Stimulated activated CD8-positive, alpha-beta memory T cell treated with anti-CD3 and anti-CD28 coated beads, Interleukin-15, amount 100 ng/mL, for 48 hours (primary cell): ENCODE measurements at regions not wholly inside any gene's neighbourhood (a gene's known extent, or its start where the extent isn't known, plus 50 kb on each side); places are given as distances from the start of the nearest gene placed in this dataset.
"Not testable (repeated sequence)": the region's sequence is repeated elsewhere in the genome, so short reads cannot be mapped to it uniquely, and the experiment has no call there.

ENCODE experiments used
- DNase-seq, 2 donors: peaks; one replicate each; pipeline ENCODE4 v3.0.0-alpha.2; 2020; ENCODE audit warnings: low read depth in 2 of 2

DNA sequence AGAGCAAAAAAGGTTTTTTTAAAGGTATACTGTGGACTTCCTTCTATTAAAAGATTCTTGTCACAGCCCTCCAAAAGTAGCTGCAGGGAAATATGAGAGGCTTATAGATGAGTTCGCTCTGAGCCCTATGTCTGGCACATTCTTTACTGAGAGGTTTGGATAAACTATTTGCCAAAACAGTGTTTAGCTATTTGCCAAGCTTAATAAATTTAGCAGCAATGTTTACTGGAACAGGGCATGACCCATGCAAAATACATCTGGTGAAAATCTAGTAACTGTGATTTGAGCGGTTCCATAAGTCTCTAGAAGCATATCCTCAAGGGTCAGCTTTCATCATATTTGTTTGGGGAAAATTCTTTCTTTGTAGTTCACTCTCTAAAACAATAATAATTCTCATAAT is 1696.7 kb upstream of the PIK3C3 start:
- DNase-seq: no peak

- no peak for DNase-seq
These were observed 1704.8 kb upstream of the PIK3C3 start for GRCh38 chr18:40250236-40250635.

DNA sequence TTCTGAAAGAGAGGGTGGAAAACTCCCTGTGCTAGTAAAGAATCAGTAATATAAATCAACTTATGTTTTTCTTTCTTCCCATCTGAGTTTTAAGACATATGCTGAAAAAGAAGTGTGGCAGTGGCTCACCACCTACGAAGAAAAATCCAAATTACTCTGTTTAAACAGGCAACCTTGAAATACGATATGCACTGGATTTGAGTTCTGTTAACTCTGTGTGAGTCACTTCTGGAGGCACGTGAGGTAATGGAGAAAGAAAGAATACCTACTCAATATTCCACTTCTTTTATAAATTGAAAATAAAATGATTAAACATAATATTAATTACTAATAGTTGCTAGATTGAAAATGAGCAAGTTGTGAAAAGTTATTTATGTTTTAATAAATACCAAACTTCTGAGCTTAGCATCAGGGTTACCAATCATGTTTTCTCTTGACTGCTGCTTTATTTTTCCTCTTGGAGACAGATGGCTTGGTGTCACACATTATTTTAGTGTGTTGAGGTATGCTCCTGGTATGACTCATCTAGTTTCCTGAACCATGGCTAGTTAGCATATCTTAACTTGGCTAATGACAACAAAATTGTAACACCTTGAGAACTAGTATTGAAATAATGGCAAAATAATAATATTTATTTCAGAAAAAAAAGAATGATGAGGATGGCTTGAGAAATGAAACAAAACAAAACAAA is 1705.5 kb upstream of the PIK3C3 start:
- DNase-seq: no peak

GRCh38 chr18:40245612-40246011 is 1709.4 kb upstream of the PIK3C3 start:
- not testable (repeated sequence) for DNase-seq

- DNase-seq: no peak
These were observed 1711.4 kb upstream of the PIK3C3 start for GRCh38 chr18:40243607-40244006.

DNA sequence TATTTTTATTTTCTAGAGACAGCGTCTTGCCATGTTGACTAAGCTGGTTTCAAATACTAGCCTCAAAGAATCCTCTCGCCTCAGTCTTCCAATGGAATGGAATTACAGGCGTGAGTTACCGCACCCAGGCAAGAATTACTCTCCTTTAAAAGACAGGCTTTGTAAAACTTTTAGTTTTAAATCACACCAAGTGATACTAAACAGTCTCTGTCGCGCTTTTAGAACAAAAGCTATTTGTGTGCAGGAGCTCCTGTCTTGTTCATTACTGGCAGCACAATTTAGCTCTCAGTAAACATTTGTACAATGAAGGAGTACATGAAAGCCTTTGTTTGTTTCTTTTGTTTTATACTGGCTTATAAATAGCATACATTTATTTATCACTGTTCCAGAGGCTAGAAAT is 1719.2 kb upstream of the PIK3C3 start:
- no peak for DNase-seq

GRCh38 chr18:40235323-40235722 is 1719.7 kb upstream of the PIK3C3 start:
- DNase-seq: no peak

DNA sequence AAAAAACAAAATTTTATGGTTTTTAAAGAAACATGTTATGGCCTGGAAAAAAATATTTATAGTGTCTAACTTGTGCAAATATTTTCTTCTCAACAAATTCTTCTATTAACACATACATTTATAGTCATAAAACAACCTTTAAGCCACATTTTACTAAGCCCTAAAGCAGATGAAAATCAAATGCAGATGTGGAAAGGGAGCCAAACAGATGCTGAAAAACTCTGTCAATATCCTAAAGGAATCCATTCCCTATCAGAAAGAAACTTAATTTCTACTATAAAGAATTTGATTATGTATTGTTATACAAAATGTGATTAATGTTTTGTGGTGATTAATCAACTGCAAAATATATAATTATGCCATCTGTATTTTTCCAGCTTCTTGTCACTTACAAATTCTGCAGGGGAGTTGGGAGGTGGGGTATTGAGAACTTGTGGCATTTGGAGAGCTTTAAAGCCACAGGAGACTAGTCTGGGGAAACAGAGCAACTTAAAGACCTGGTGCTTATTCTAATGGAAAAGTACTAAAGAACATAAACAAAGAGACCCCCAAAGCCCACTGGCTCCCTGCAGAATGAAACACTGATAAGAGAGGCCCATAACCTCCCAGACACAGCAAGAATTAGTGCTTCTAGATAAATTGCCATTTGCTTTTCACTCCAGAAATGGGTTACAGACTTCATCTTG is 1721.0 kb upstream of the PIK3C3 start:
- no peak for DNase-seq

DNA sequence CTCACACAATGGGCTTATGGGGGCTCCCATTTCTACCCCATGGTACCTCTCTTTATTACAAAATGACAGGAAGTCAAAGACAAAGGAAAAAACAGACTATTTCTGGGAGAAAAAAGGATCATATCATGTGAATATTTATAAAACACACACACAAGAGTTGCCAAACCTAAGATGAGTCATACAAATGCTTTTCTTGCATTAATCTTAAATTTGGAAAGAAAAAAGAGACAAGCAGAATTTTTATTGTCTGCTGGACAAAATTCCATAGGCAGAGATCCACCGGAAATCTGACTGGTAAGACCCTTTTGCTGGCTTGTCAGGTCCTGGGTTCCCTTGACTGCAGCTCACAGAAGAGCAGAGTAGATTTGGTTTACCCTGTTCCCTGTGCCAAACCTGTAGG is 1732.3 kb upstream of the PIK3C3 start:
- no peak for DNase-seq

- no peak for DNase-seq
These were observed 1738.2 kb upstream of the PIK3C3 start for GRCh38 chr18:40216856-40217255.

GRCh38 chr18:40215979-40216378 is 1739.1 kb upstream of the PIK3C3 start:
- DNase-seq: no peak

DNA sequence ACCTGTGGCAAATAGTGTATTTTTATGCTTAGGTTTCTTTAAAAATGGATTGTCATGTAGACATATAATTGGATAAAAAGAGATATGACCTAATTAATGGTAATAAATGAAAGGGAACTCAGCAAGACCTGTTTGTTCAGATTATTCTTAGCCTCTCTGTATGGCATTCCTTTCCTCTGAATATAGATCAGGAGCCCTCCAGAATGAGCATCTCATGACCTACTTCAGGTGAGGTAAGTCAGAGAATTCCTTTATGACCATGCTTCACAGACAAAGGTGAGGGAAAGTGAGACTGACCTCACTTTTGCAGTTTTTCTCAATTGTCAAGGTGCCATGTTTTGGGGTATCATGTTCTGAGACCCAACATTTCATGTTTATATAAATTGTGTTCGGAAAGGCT is 1744.3 kb upstream of the PIK3C3 start:
- DNase-seq: no peak

DNA sequence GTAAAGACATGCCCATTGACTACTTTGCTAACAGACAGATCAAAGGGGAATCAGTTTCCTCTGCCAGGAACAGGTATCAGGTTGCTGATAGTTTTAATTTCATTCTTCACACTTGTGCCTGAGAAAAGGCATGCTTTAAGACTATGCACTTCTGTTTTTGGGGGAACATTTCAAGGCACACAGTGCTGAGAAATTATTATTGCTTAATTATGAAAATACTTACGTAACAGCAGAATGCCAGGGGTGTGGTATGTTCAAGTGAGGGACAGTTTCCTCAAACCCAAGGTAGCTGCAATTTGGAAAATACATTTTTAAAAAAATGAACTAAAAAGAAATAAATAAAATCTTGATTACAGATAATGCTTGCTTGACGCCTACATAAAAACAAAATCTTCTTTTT is 1746.1 kb upstream of the PIK3C3 start:
- no peak for DNase-seq

- no peak for DNase-seq
These were observed 1757.3 kb upstream of the PIK3C3 start for GRCh38 chr18:40197711-40198110.

DNA sequence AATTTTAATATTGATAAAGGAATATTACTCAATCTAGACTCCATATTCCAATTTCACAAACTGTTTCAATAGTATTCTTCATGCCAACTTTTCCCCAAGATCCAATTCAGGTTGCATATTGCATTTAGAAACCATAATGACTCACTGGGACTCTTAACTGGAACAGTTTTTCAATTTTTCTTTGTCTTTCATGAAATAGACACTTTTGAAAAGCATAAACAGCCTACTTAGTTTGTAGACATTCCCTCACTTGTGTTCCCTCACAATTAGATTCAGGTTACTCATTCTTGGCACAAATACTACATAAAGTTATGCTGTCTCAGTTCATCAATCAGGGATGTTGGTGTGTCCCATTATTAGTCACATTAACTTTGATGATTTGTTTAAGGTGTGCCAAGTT is 1768.4 kb upstream of the PIK3C3 start:
- no peak for DNase-seq

DNA sequence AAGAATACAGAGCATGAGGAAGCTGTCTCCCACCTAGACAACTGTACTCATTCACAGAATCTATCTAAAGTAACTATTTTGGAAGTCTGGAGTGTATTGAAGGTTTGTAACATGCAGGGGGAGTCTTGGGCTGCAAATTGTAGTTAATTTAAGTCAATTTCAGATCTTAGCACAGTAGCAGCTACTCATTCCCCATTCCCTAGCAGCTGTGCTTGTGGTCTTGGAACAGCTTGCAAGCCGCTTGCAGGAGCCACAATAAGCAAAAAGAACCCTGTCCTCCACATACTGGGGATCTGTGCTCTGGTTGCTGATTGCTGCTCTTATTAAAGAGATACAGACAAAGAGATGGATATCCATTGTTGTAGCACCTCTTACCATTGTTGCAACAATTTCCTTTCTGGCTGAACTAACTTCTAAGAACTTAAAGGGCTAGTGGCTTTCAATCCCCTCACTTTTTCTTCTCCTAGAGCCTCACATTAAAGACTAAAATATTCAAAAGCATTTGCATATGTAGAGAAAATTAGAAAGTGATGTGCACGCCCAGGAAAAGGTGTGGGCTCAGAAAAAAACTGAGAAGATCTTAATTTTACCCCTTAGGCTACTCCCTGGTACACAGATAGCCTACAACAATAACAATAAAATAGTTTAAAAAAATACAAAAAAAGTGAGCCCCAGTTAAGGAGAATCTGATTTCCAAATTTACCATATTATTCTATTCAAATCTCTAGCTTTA is 1775.1 kb upstream of the PIK3C3 start:
- DNase-seq: no peak

GRCh38 chr18:40168026-40168425 is 1787.0 kb upstream of the PIK3C3 start:
- DNase-seq: no peak

DNA sequence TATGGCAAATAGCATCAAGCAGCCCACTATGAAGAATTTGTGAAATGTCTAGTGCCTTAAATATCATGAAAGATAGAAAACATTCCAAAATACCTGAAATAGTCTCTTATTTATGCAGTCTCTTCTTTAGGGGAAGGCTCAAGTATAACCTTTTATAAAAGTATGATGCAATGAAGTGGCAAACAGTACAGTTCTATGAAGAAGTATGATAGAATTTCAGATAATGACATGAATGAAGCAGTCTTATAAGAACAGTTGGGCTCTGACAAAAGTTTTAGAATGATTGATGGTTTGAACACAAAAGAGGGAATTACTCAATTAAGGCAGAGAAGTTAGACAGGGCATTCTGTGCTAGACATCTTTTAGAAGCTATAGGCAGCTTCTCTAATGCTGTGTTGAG is 1791.8 kb upstream of the PIK3C3 start:
- no peak for DNase-seq

GRCh38 chr18:40160361-40160760 is 1794.7 kb upstream of the PIK3C3 start:
- DNase-seq: no peak

GRCh38 chr18:40159141-40160017 is 1795.7 kb upstream of the PIK3C3 start:
- no peak for DNase-seq

DNA sequence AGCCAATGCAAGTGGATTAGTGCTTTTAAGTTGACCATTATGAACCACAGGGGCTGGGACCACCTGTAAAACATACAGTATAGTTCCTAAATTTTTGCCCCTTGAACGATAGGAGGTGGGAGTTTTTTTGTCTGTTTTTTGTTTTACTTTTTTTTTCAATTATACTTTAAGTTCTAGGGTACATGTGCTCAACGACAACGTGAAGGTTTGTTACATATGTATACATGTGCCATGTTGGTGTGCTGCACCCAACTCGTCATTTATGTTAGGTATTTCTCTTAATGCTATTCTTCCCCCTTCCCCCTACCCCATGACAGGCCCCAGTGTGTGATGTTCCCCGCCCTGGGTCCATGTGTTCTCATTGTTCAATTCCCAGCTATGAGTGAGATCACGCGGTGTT is 1797.9 kb upstream of the PIK3C3 start:
- DNase-seq: no peak

DNA sequence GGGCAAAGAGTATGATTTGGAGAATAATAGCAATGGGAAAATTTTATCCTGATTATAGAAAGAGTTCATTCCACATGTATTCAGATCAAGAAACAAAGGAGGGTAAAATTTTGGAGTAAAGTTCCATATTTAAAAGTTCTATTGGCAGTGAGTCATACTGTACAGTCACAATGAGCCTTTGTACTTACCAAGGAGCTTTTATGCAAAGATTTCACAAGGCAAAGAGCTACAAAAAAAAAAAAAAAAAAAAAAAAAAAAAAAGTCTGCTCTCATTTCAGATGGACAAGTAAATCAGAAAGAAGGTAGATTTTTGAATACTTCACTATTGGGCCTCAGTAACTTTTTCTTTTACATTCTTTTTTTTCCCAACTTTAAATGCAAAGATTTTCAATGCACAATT is 1802.2 kb upstream of the PIK3C3 start:
- no peak for DNase-seq
